ENCODE measurements at regions not wholly inside any gene's neighbourhood (a gene's known extent, or its start where the extent isn't known, plus 50 kb on each side); places are given as distances from the start of the nearest gene placed in this dataset.
"Not testable (repeated sequence)": the region's sequence is repeated elsewhere in the genome, so short reads cannot be mapped to it uniquely, and the experiment has no call there.

GRCh38 chrX:3875638-3876037, 162.2 kb upstream of the PRKX start:
- TF ChIP-seq, protein P1, sequence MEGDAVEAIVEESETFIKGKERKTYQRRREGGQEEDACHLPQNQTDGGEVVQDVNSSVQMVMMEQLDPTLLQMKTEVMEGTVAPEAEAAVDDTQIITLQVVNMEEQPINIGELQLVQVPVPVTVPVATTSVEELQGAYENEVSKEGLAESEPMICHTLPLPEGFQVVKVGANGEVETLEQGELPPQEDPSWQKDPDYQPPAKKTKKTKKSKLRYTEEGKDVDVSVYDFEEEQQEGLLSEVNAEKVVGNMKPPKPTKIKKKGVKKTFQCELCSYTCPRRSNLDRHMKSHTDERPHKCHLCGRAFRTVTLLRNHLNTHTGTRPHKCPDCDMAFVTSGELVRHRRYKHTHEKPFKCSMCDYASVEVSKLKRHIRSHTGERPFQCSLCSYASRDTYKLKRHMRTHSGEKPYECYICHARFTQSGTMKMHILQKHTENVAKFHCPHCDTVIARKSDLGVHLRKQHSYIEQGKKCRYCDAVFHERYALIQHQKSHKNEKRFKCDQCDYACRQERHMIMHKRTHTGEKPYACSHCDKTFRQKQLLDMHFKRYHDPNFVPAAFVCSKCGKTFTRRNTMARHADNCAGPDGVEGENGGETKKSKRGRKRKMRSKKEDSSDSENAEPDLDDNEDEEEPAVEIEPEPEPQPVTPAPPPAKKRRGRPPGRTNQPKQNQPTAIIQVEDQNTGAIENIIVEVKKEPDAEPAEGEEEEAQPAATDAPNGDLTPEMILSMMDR (IDR thresholded peaks at IDR 0.05), result not testable (repeated sequence)
- TF ChIP-seq POLR2A, POLR2AphosphoS5 (IDR thresholded peaks at IDR 0.05): not testable (repeated sequence)
